Activated T-cell treated with anti-CD3 and anti-CD28 coated beads, Interleukin-2, amount 50 U/mL, for 4 hours (primary cell): ENCODE measurements at regions not wholly inside any gene's neighbourhood (a gene's known extent, or its start where the extent isn't known, plus 50 kb on each side); places are given as distances from the start of the nearest gene placed in this dataset.

ENCODE experiments used
- ATAC-seq, 2 donors: fragments of 200-7000 bp; cut with Tn5 transposase; one replicate each; pipeline ENCODE4 v1.10.0; 2021
- DNase-seq: peaks from one replicate; pipeline ENCODE4 v3.0.0-alpha.2; 2020
- H3K27me3 Mint-ChIP-seq: one replicate; pipeline ENCODE4 v1.8.0; 2021; ENCODE audit warnings: low read depth, mixed read lengths
- H3K36me3 Mint-ChIP-seq: one replicate; pipeline ENCODE4 v1.8.0; 2022; ENCODE audit warnings: mixed read lengths; ENCODE audit not compliant: insufficient read depth
- H3K4me1 Mint-ChIP-seq: one replicate; pipeline ENCODE4 v1.8.0; 2021; ENCODE audit warnings: low read depth, mixed read lengths
- H3K4me3 Mint-ChIP-seq: one replicate; pipeline ENCODE4 v1.8.0; 2021; ENCODE audit warnings: mild to moderate bottlenecking, moderate library complexity, mixed read lengths
- H3K9me3 Mint-ChIP-seq: one replicate; pipeline ENCODE4 v1.8.0; 2021; ENCODE audit warnings: mixed read lengths

DNA sequence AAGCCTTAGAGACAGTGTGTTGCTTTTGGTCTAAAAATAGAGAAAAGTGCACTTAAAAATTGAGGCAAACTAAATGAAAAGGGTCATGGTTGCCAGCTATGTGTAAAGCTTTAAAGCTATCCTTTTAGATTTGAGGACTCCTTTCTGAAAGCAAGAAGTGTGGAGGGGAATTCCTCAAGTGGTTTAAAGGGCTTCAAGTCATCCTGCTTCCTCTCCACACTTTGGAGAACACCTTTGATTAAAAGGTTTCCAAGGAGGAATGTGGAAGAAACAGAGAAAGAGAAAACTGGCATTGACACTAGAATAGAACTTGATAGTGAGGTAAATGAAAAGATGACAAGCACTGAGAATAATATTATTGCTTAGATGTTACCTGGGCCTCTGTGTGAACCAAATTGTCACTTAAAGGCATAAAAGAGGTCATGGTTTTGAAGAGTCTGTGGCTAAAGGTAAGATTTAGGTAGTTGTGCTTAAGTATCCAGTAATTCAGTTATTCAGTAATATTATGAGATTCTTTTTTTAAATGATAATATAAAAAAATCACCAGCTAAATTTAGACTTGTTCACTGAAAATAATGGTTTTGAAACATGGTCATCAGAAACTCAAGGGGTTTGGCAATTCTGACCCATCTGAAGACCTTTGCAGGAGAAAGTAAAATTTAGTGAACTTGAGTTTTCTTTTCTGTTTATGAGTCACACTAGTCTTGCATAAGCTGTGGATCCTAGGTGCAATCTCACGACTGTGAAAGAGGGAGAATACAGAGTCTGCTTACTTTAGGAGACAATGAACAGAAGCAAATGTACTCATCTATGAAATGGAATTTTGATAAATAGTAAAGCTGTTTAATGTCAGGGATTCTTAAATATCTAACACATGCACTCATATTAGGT lies 466.0 kb downstream of the KIF20B start:
- ATAC-seq (no peak), DNase-seq (no peak)
- Mint-ChIP-seq H3K4me3 (no peak overlapping the region), H3K4me1 (no peaks in the 10 kb centered on the region), H3K9me3 (peaks cover 3% of the 10 kb centered on the region), H3K36me3 (no peaks in the 10 kb centered on the region), H3K27me3 (no peaks in the 10 kb centered on the region)

DNA sequence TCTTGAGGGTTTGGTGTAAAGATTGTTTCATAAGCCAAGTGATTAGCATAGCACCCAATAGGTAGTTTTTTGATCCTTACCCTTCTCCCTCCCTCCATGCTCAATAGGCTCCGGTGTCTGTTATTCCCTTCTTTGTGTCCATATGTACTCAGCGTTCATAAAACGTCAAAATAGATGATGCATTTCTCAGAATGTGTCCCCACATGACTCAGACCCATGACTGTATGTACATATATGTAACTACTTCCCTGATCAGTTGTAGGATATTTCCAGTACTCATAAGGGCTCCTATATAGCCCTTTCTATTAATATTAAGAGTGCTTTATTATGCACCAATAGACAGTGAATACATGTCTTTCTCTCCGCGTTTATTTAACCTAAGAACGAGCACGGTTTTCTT lies 466.9 kb downstream of the KIF20B start:
- no peak for DNase-seq
- Mint-ChIP-seq H3K4me3 (no peak overlapping the region), H3K9me3 (peaks cover 3% of the 10 kb centered on the region), H3K36me3 (no peaks in the 10 kb centered on the region), H3K27me3 (no peaks in the 10 kb centered on the region), H3K4me1 (no peaks in the 10 kb centered on the region)
- no peak for ATAC-seq

- DNase-seq (no peak), ATAC-seq (peak; percentile 43 to 64)
- H3K9me3 Mint-ChIP-seq = peaks cover 3% of the 10 kb centered on the region
- no peaks in the 10 kb centered on the region for H3K4me1 Mint-ChIP-seq
- no peak overlapping the region for H3K4me3 Mint-ChIP-seq
- H3K36me3 Mint-ChIP-seq = no peaks in the 10 kb centered on the region
- no peaks in the 10 kb centered on the region for H3K27me3 Mint-ChIP-seq
These were observed 469.8 kb downstream of the KIF20B start for GRCh38 chr10:90171014-90171722.

GRCh38 chr10:90174531-90174930 lies 473.1 kb downstream of the KIF20B start:
- Mint-ChIP-seq H3K9me3 (peaks cover 3% of the 10 kb centered on the region), H3K36me3 (no peaks in the 10 kb centered on the region), H3K4me3 (no peak overlapping the region), H3K4me1 (no peaks in the 10 kb centered on the region), H3K27me3 (no peaks in the 10 kb centered on the region)
- DNase-seq = no peak
- no peak for ATAC-seq

GRCh38 chr10:90175161-90175681 lies 473.8 kb downstream of the KIF20B start:
- no peaks in the 10 kb centered on the region for H3K4me1 Mint-ChIP-seq
- H3K27me3 Mint-ChIP-seq = no peaks in the 10 kb centered on the region
- H3K36me3 Mint-ChIP-seq = no peaks in the 10 kb centered on the region
- H3K9me3 Mint-ChIP-seq = peaks cover 3% of the 10 kb centered on the region
- no peak for DNase-seq
- H3K4me3 Mint-ChIP-seq = no peak overlapping the region
- no peak for ATAC-seq

GRCh38 chr10:90179696-90180407 lies 478.5 kb downstream of the KIF20B start:
- Mint-ChIP-seq H3K27me3 (no peaks in the 10 kb centered on the region), H3K9me3 (no peaks in the 10 kb centered on the region), H3K4me1 (no peaks in the 10 kb centered on the region), H3K4me3 (no peak overlapping the region), H3K36me3 (no peaks in the 10 kb centered on the region)
- DNase-seq (no peak), ATAC-seq (no peak)

GRCh38 chr10:90180886-90181691 lies 479.7 kb downstream of the KIF20B start:
- ATAC-seq (no peak), DNase-seq (no peak)
- Mint-ChIP-seq H3K36me3 (no peaks in the 10 kb centered on the region), H3K4me3 (no peak overlapping the region), H3K9me3 (no peaks in the 10 kb centered on the region), H3K27me3 (no peaks in the 10 kb centered on the region), H3K4me1 (no peaks in the 10 kb centered on the region)

- no peak for DNase-seq
- ATAC-seq = no peak
- Mint-ChIP-seq H3K27me3 (no peaks in the 10 kb centered on the region), H3K4me3 (no peak overlapping the region), H3K36me3 (no peaks in the 10 kb centered on the region), H3K4me1 (no peaks in the 10 kb centered on the region), H3K9me3 (no peaks in the 10 kb centered on the region)
These were observed 491.4 kb downstream of the KIF20B start for GRCh38 chr10:90192825-90193224.

- H3K27me3 Mint-ChIP-seq = no peaks in the 10 kb centered on the region
- H3K4me1 Mint-ChIP-seq = no peaks in the 10 kb centered on the region
- H3K36me3 Mint-ChIP-seq = no peaks in the 10 kb centered on the region
- no peak overlapping the region for H3K4me3 Mint-ChIP-seq
- no peaks in the 10 kb centered on the region for H3K9me3 Mint-ChIP-seq
- no peak for DNase-seq
- ATAC-seq = no peak
These were observed 492.0 kb downstream of the KIF20B start for GRCh38 chr10:90193240-90193985.

- Mint-ChIP-seq H3K36me3 (no peaks in the 10 kb centered on the region), H3K4me1 (no peaks in the 10 kb centered on the region), H3K27me3 (no peaks in the 10 kb centered on the region), H3K9me3 (no peaks in the 10 kb centered on the region), H3K4me3 (no peak overlapping the region)
- ATAC-seq (no peak), DNase-seq (no peak)
These were observed 494.0 kb downstream of the KIF20B start for GRCh38 chr10:90195288-90195840.

GRCh38 chr10:90197766-90198165 lies 496.4 kb downstream of the KIF20B start:
- Mint-ChIP-seq H3K4me1 (no peaks in the 10 kb centered on the region), H3K36me3 (no peaks in the 10 kb centered on the region), H3K27me3 (no peaks in the 10 kb centered on the region), H3K4me3 (no peak overlapping the region), H3K9me3 (no peaks in the 10 kb centered on the region)
- ATAC-seq (no peak), DNase-seq (no peak)

DNA sequence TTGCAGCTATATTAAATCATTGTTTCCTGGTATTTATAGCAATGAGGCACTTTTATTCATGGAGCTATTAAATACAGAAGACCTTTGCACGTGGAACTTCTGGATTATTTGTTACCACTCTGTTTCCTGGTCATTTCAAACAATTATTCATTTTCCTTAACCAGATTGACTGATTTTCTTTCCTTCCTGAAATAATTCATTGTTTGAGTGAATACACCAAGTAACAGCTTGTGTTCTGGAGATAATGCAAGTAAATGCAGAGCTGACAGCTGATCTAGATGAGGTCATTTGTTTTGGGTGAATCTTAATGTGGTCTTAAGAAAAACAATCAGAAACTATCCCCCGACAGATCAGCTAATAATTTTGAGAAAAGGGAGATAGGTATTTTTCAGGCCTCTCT lies 497.7 kb downstream of the KIF20B start:
- ATAC-seq = no peak
- no peak for DNase-seq
- Mint-ChIP-seq H3K4me3 (no peak overlapping the region), H3K36me3 (no peaks in the 10 kb centered on the region), H3K4me1 (no peaks in the 10 kb centered on the region), H3K27me3 (no peaks in the 10 kb centered on the region), H3K9me3 (no peaks in the 10 kb centered on the region)

- no peaks in the 10 kb centered on the region for H3K36me3 Mint-ChIP-seq
- H3K27me3 Mint-ChIP-seq = no peaks in the 10 kb centered on the region
- no peaks in the 10 kb centered on the region for H3K9me3 Mint-ChIP-seq
- no peaks in the 10 kb centered on the region for H3K4me1 Mint-ChIP-seq
- ATAC-seq = no peak
- no peak for DNase-seq
- H3K4me3 Mint-ChIP-seq = no peak overlapping the region
These were observed 498.1 kb downstream of the KIF20B start for GRCh38 chr10:90199513-90199912.
